Left ventricle myocardium inferior (tissue), 1 donor: ENCODE measurements at regions not wholly inside any gene's neighbourhood (a gene's known extent, or its start where the extent isn't known, plus 50 kb on each side); places are given as distances from the start of the nearest gene placed in this dataset.

ENCODE experiments used
- DNase-seq: peaks from one replicate; pipeline ENCODE4 v3.0.0-alpha.2; 2020
- H3K27ac ChIP-seq: fragments of 200-600 bp; replicated peaks from 2 replicates; pipeline ENCODE4 v1.8.0; 2021
- H3K27me3 ChIP-seq: fragments of 200-600 bp; 2 replicates; pipeline ENCODE4 v1.8.0; 2021; ENCODE audit warnings: low read depth
- H3K36me3 ChIP-seq: fragments of 200-600 bp; 2 replicates; pipeline ENCODE4 v1.8.0; 2021
- H3K4me1 ChIP-seq: fragments of 200-600 bp; 2 replicates; pipeline ENCODE4 v1.8.0; 2021
- H3K4me3 ChIP-seq: fragments of 200-600 bp; 2 replicates; pipeline ENCODE4 v1.8.0; 2021; ENCODE audit warnings: mild to moderate bottlenecking, moderate library complexity
- H3K9me3 ChIP-seq: fragments of 200-600 bp; replicated peaks from 2 replicates; pipeline ENCODE4 v1.8.0; 2021
- intact Hi-C: fragments of 100-400 bp; cut with micrococcal nuclease; formaldehyde crosslinking; loops from one replicate; pipeline ENCODE4 v1.11.0; 2022
- TF ChIP-seq, protein P1 (sequence below): fragments of 200-600 bp; IDR thresholded peaks from 2 replicates; pipeline ENCODE4 v1.8.0; 2021; ENCODE audit warnings: antibody characterized with exemption, mild to moderate bottlenecking, borderline replicate concordance
- donor health status: DM: no; HTN: yes; CAD: no; lungs with severe emphysema.

DNA sequence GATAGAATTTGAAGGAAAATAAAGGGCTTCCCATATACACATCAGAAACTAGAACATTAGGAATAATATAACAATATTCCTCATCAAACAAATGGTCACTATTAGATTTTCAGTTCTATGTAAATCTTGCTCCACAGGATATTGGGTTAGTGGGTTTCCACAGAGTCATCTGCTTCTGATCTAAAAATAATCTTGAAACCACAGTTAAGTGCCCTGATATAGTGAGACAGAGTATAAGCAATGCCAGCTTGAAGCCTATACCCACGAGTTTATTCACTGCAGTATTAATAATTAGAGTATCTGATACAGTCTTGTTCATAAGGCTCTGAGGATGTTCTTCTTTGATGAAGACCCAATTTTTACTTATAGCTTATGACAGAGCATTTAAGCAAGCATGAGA is 74.5 kb upstream of the ATF7IP start:
- no peaks in the 10 kb centered on the region for H3K36me3 ChIP-seq
- intact Hi-C loops: no loop called here
- H3K4me1 ChIP-seq: no peaks in the 10 kb centered on the region
- no peak for DNase-seq
- H3K4me3 ChIP-seq: no peak overlapping the region
- peaks cover 27% of the 10 kb centered on the region for H3K9me3 ChIP-seq
- H3K27ac ChIP-seq: no peak overlapping the region
- H3K27me3 ChIP-seq: no peaks in the 10 kb centered on the region
- TF ChIP-seq, protein P1, sequence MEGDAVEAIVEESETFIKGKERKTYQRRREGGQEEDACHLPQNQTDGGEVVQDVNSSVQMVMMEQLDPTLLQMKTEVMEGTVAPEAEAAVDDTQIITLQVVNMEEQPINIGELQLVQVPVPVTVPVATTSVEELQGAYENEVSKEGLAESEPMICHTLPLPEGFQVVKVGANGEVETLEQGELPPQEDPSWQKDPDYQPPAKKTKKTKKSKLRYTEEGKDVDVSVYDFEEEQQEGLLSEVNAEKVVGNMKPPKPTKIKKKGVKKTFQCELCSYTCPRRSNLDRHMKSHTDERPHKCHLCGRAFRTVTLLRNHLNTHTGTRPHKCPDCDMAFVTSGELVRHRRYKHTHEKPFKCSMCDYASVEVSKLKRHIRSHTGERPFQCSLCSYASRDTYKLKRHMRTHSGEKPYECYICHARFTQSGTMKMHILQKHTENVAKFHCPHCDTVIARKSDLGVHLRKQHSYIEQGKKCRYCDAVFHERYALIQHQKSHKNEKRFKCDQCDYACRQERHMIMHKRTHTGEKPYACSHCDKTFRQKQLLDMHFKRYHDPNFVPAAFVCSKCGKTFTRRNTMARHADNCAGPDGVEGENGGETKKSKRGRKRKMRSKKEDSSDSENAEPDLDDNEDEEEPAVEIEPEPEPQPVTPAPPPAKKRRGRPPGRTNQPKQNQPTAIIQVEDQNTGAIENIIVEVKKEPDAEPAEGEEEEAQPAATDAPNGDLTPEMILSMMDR: no peak

DNA sequence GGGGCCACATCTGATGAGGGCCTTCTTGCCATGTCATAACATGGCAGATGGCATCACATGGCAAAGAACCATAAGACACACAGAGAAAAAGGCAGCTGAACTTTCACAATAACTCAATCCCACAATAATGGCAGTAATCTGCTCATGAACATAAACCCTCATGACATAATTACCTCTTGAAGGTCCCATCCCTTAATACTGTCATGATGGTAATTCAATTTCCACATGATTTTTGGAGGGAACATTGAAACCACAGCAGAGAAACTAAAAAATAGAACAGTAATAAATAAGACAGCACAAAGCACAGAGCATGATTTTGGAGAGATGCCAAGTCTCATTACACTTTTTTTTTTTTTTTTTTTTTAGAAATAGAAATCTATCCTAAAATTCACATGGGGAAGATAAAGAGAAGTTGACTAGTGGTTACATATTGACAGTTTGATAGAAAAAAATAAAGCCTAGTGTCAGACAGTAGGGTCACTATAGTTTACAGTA is 61.8 kb upstream of the ATF7IP start:
- no peaks in the 10 kb centered on the region for H3K27me3 ChIP-seq
- TF ChIP-seq, protein P1: no peak
- H3K36me3 ChIP-seq: no peaks in the 10 kb centered on the region
- no peak overlapping the region for H3K4me3 ChIP-seq
- DNase-seq: no peak
- intact Hi-C loops: no loop called here
- H3K4me1 ChIP-seq: no peaks in the 10 kb centered on the region
- no peak overlapping the region for H3K27ac ChIP-seq
- peaks cover 41% of the 10 kb centered on the region for H3K9me3 ChIP-seq

DNA sequence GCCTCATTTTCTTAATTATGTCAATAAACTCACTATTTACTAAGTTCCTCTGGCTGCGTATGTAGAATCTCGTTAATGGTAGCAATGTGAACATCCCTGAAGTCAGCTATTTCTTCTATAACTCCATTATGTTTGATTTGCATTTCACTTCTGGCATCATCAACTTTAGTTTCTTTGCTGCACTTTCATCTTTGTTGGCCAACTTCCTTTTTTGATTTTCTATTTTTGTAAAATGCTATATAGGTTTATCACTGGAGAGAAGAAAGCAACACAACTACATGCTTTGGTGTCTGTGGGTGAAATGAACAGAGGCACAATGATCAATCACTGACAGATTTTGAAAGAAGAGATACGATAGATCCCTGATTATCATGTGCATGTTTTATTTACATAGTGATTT is 58.5 kb upstream of the ATF7IP start:
- TF ChIP-seq, protein P1: no peak
- no peak overlapping the region for H3K4me3 ChIP-seq
- peaks cover 19% of the 10 kb centered on the region for H3K9me3 ChIP-seq
- DNase-seq: no peak
- intact Hi-C loops: no loop called here
- no peaks in the 10 kb centered on the region for H3K27me3 ChIP-seq
- H3K4me1 ChIP-seq: no peaks in the 10 kb centered on the region
- H3K36me3 ChIP-seq: no peaks in the 10 kb centered on the region
- H3K27ac ChIP-seq: no peak overlapping the region

- Histone ChIP-seq H3K4me3 (no peak overlapping the region), H3K27ac (no peak overlapping the region), H3K36me3 (no peaks in the 10 kb centered on the region), H3K9me3 (peaks cover 10% of the 10 kb centered on the region), H3K27me3 (no peaks in the 10 kb centered on the region), H3K4me1 (no peaks in the 10 kb centered on the region)
- intact Hi-C loops: no loop called here
- TF ChIP-seq, protein P1: no peak
- no peak for DNase-seq
These were observed 57.0 kb upstream of the ATF7IP start for GRCh38 chr12:14308516-14308915.

- Histone ChIP-seq H3K4me3 (no peak overlapping the region), H3K4me1 (no peaks in the 10 kb centered on the region), H3K9me3 (peaks cover 10% of the 10 kb centered on the region), H3K27ac (no peak overlapping the region), H3K27me3 (no peaks in the 10 kb centered on the region), H3K36me3 (no peaks in the 10 kb centered on the region)
- intact Hi-C loops: no loop called here
- DNase-seq: no peak
- TF ChIP-seq, protein P1: no peak
These were observed 54.6 kb upstream of the ATF7IP start for GRCh38 chr12:14310866-14311265.
